ENCODE measurements at regions not wholly inside any gene's neighbourhood (a gene's known extent, or its start where the extent isn't known, plus 50 kb on each side); places are given as distances from the start of the nearest gene placed in this dataset.

GRCh38 chr1:8211883-8212579 is 105.9 kb upstream of the SLC45A1 start (continued):
- TF ChIP-seq ZHX2 (IDR thresholded peaks at IDR 0.05; ENCODE audit: low read depth) (peak; percentile 54; the same call in 1 of the 2 replicates), ZHX2 (CRISPR knock-in tag; IDR thresholded peaks at IDR 0.05; ENCODE audit: borderline replicate concordance) (peak; percentile 78; the same call in 1 of the 2 replicates), ZNF547 (CRISPR knock-in tag; IDR thresholded peaks at IDR 0.05) (peak; percentile 71; the same call in 1 of the 2 replicates), ATF5 (CRISPR knock-in tag; IDR thresholded peaks at IDR 0.05; ENCODE audit: low read depth) (peak; percentile 96; the same call in 1 of the 2 replicates), MLXIP (CRISPR knock-in tag; IDR thresholded peaks at IDR 0.05; ENCODE audit: borderline replicate concordance) (peak; percentile 82; the same call in 1 of the 2 replicates), E2F2 (CRISPR knock-in tag; IDR thresholded peaks at IDR 0.05; ENCODE audit: borderline replicate concordance) (no peak; the same call in 1 of the 2 replicates), CEBPZ (IDR thresholded peaks at IDR 0.05; ENCODE audit: low read length) (no peak), ZNF747 (CRISPR knock-in tag; IDR thresholded peaks at IDR 0.05; ENCODE audit: borderline replicate concordance) (peak; percentile 92; the same call in 1 of the 2 replicates), MTA1 (CRISPR knock-in tag; IDR thresholded peaks at IDR 0.05; ENCODE audit: borderline replicate concordance) (peak; percentile 95), TP53 (CRISPR knock-in tag; conservative IDR thresholded peaks at IDR 0.05) (peak; percentile 85; the same call in 1 of the 2 replicates), ZNF567 (CRISPR knock-in tag; IDR thresholded peaks at IDR 0.05; ENCODE audit: borderline replicate concordance) (peak; percentile 99)
